GM12872 (cell line): ENCODE measurements at regions not wholly inside any gene's neighbourhood (a gene's known extent, or its start where the extent isn't known, plus 50 kb on each side); places are given as distances from the start of the nearest gene placed in this dataset.

ENCODE experiments used
- CTCF ChIP-seq: IDR thresholded peaks from 3 replicates; pipeline ENCODE4 v1.5.1; 2011; ENCODE audit warnings: low read depth, mild to moderate bottlenecking, low read length, moderate library complexity; ENCODE audit not compliant: insufficient read depth

GRCh38 chrY:12492218-12492617 is 208.8 kb upstream of the USP9Y start:
- no peak for TF ChIP-seq CTCF

- TF ChIP-seq CTCF, result no peak
Measured at GRCh38 chrY:12496007-12496406, 205.0 kb upstream of the USP9Y start.

- no peak for TF ChIP-seq CTCF
Measured at GRCh38 chrY:12500096-12500495, 200.9 kb upstream of the USP9Y start.

- TF ChIP-seq CTCF, result no peak
Measured at GRCh38 chrY:12517338-12517737, 183.7 kb upstream of the USP9Y start.

- TF ChIP-seq CTCF, result no peak
Measured at GRCh38 chrY:12525206-12525605, 175.8 kb upstream of the USP9Y start.

GRCh38 chrY:12526362-12527063 is 174.5 kb upstream of the USP9Y start:
- no peak for TF ChIP-seq CTCF

- TF ChIP-seq CTCF, result no peak
Measured at GRCh38 chrY:12537226-12537854, 163.7 kb upstream of the USP9Y start.
